Fibroblast of pulmonary artery (primary cell): ENCODE measurements at regions not wholly inside any gene's neighbourhood (a gene's known extent, or its start where the extent isn't known, plus 50 kb on each side); places are given as distances from the start of the nearest gene placed in this dataset.

ENCODE experiments used
- DNase-seq: peaks from one replicate; pipeline ENCODE4 v3.0.0-alpha.2; 2010; ENCODE audit warnings: low read depth
- H3K4me3 ChIP-seq: replicated peaks from 2 replicates; pipeline ENCODE4 v1.5.1; 2011; ENCODE audit warnings: low read depth, mild to moderate bottlenecking, control low read depth, low read length, moderate library complexity
- CTCF ChIP-seq: IDR thresholded peaks from 2 replicates; pipeline ENCODE4 v1.5.1; 2011; ENCODE audit warnings: mild to moderate bottlenecking, control low read depth, low read length, inconsistent platforms; ENCODE audit errors: missing control alignments

GRCh38 chr14:55764784-55765183 lies 184.8 kb downstream of the KTN1 start:
- no peak for DNase-seq
- no peak for TF ChIP-seq CTCF
- no peak overlapping the region for H3K4me3 ChIP-seq

GRCh38 chr14:55766071-55766470 lies 186.1 kb downstream of the KTN1 start:
- TF ChIP-seq CTCF: no peak
- DNase-seq: no peak
- H3K4me3 ChIP-seq: no peak overlapping the region

- H3K4me3 ChIP-seq: no peak overlapping the region
- TF ChIP-seq CTCF: no peak
- DNase-seq: no peak
Observed at GRCh38 chr14:55767286-55767685, 187.3 kb downstream of the KTN1 start.

- H3K4me3 ChIP-seq: no peak overlapping the region
- DNase-seq: no peak
- TF ChIP-seq CTCF: no peak
Observed at GRCh38 chr14:55769877-55770276, 189.9 kb downstream of the KTN1 start.

- DNase-seq: no peak
- TF ChIP-seq CTCF: no peak
- H3K4me3 ChIP-seq: no peak overlapping the region
Observed at GRCh38 chr14:55771242-55771981, 191.4 kb downstream of the KTN1 start.

GRCh38 chr14:55772486-55772885 lies 192.5 kb downstream of the KTN1 start:
- no peak for DNase-seq
- TF ChIP-seq CTCF: no peak
- no peak overlapping the region for H3K4me3 ChIP-seq

- no peak for DNase-seq
- no peak for TF ChIP-seq CTCF
- H3K4me3 ChIP-seq: no peak overlapping the region
Observed at GRCh38 chr14:55773312-55773711, 193.3 kb downstream of the KTN1 start.
